HCT116 (cell line): ENCODE measurements at regions not wholly inside any gene's neighbourhood (a gene's known extent, or its start where the extent isn't known, plus 50 kb on each side); places are given as distances from the start of the nearest gene placed in this dataset.

Source experiments
- ATAC-seq: fragments of 200-7000 bp; cut with Tn5 transposase; 2 replicates; pipeline ENCODE4 v1.9.1; 2020; ENCODE audit warnings: mild to moderate bottlenecking, moderate library complexity
- BruUV-seq: library from RNA; stranded (reverse); fragments of 400-500 nt; replicated peaks from 2 replicates; lab custom pipeline; 2021; lab: Mats Ljungman, UMichigan
- CTCF ChIA-PET: fragments of 300-600 bp; sonication (Branson Sonifier 250); formaldehyde crosslinking; loops from one replicate; lab custom pipeline; 2021; ENCODE audit warnings: antibody characterized with exemption; lab: Charles Lee
- POLR2A ChIA-PET: fragments of 300-600, 350-600 bp; sonication (Branson Sonifier 250); formaldehyde crosslinking; loops from one replicate; lab custom pipeline; 2021; ENCODE audit warnings: antibody characterized with exemption; lab: Charles Lee
- RAD21 ChIA-PET, 2 experiments: fragments of 300-600 bp; sonication (Branson Sonifier 250); formaldehyde crosslinking; loops; one replicate each; lab custom pipeline; 2023; ENCODE audit warnings: low total read pairs in 2 of 2; ENCODE audit not compliant: uncharacterized antibody in 2 of 2, unreplicated experiment in 2 of 2, low non-redundant PET in 1 of 2; lab: Charles Lee
- DNase-seq: peaks from one replicate; pipeline ENCODE4 v3.0.0-alpha.2; 2010; ENCODE audit warnings: low read depth, low spot score
- H2AFZ ChIP-seq: fragments of 200-600 bp; shearing (Covaris generic), sonication (generic); 2 replicates; pipeline ENCODE4 v1.6.1; 2017; ENCODE audit warnings: low read depth, mixed run types, mixed read lengths, antibody characterized with exemption, low read length; ENCODE audit not compliant: poor library complexity, severe bottlenecking
- H3K27ac ChIP-seq: 2 replicates; pipeline ENCODE4 v1.5.1; 2012; ENCODE audit warnings: low read depth, low read length
- H3K27me3 ChIP-seq: fragments of 200-600 bp; sonication (generic); 2 replicates; pipeline ENCODE4 v1.6.1; 2016; ENCODE audit warnings: mixed run types, low read length, mixed read lengths; ENCODE audit not compliant: insufficient read depth
- H3K36me3 ChIP-seq, 2 experiments: fragments of 200-500 bp in 1 of 2; fragments of 200-600 bp in 1 of 2; sonication (Bioruptor generic) in 1 of 2; sonication (generic) in 1 of 2; 2 replicates each; pipeline versions ENCODE4 v1.5.1 to v1.6.1; 2014 to 2016; ENCODE audit warnings: low read length in 2 of 2, inconsistent platforms in 1 of 2, mixed read lengths in 1 of 2, mixed run types in 1 of 2; ENCODE audit not compliant: insufficient read depth in 2 of 2, control insufficient read depth in 1 of 2
- H3K4me1 ChIP-seq, 2 experiments: fragments of 200-600 bp in 1 of 2; sonication (generic) in 1 of 2; 2 replicates each; pipeline versions ENCODE4 v1.5.1 to v1.6.1; 2012 to 2017; ENCODE audit warnings: low read length in 2 of 2, inconsistent platforms in 1 of 2, mild to moderate bottlenecking in 1 of 2, mixed read lengths in 1 of 2, mixed run types in 1 of 2, moderate library complexity in 1 of 2; ENCODE audit not compliant: insufficient read depth in 2 of 2, control insufficient read depth in 1 of 2
- H3K4me2 ChIP-seq: fragments of 200-600 bp; sonication (generic); 2 replicates; pipeline ENCODE4 v1.6.1; 2017; ENCODE audit warnings: mixed run types, low read length, mixed read lengths
- H3K4me3 ChIP-seq, 2 experiments: fragments of 200-600 bp in 1 of 2; sonication (generic) in 1 of 2; replicated peaks in 1 of 2; 2 replicates each; pipeline ENCODE4 v1.5.1; 2011 to 2016; ENCODE audit warnings: low read length in 2 of 2, control low read depth in 1 of 2, low read depth in 1 of 2, mild to moderate bottlenecking in 1 of 2, mixed read lengths in 1 of 2, mixed run types in 1 of 2
- H3K79me2 ChIP-seq: fragments of 200-600 bp; sonication (generic); 2 replicates; pipeline ENCODE4 v1.6.1; 2017; ENCODE audit warnings: mild to moderate bottlenecking, mixed run types, low read length, moderate library complexity, mixed read lengths; ENCODE audit not compliant: insufficient read depth
- H3K9ac ChIP-seq: fragments of 200-600 bp; sonication (generic); 2 replicates; pipeline ENCODE4 v1.6.1; 2016; ENCODE audit warnings: low read length, mixed read lengths
- H3K9me2 ChIP-seq: fragments of 200-600 bp; sonication (generic), shearing (Covaris generic); 2 replicates; pipeline ENCODE4 v1.6.1; 2017; ENCODE audit warnings: mixed run types, mild to moderate bottlenecking, moderate library complexity; ENCODE audit not compliant: insufficient read depth
- H3K9me3 ChIP-seq, 2 experiments: fragments of 200-500 bp in 1 of 2; fragments of 200-600 bp in 1 of 2; sonication (Bioruptor generic) in 1 of 2; sonication (generic) in 1 of 2; 2 replicates each; pipeline ENCODE4 v1.6.1; 2014 to 2017; ENCODE audit warnings: low read length in 2 of 2, mixed read lengths in 2 of 2, inconsistent platforms in 1 of 2, low read depth in 1 of 2, mild to moderate bottlenecking in 1 of 2, mixed run types in 1 of 2, moderate library complexity in 1 of 2; ENCODE audit not compliant: control insufficient read depth in 1 of 2, insufficient read depth in 1 of 2
- H4K20me1 ChIP-seq: fragments of 200-600 bp; sonication (generic), shearing (Covaris generic); 2 replicates; pipeline ENCODE4 v1.6.1; 2017; ENCODE audit warnings: mixed run types, mild to moderate bottlenecking, moderate library complexity; ENCODE audit not compliant: insufficient read depth
- CBX3 ChIP-seq: IDR thresholded peaks from 2 replicates; pipeline ENCODE4 v1.6.1; 2012; ENCODE audit warnings: low read depth
- EGR1 ChIP-seq: IDR thresholded peaks from 2 replicates; pipeline ENCODE4 v1.6.1; 2012; ENCODE audit warnings: low read depth
- ELF1 ChIP-seq: IDR thresholded peaks from 2 replicates; pipeline ENCODE4 v1.6.1; 2012; ENCODE audit warnings: low read depth, borderline replicate concordance
- EZH2 ChIP-seq: fragments of 200-600 bp; sonication (generic); IDR thresholded peaks from 2 replicates; pipeline ENCODE4 v1.6.1; 2017; ENCODE audit warnings: antibody characterized with exemption, mixed run types
- EZH2phosphoT487 ChIP-seq: fragments of 200-600 bp; IDR thresholded peaks from 2 replicates; pipeline ENCODE4 v1.6.1; 2018; ENCODE audit warnings: antibody characterized with exemption, borderline replicate concordance
- FOSL1 ChIP-seq: IDR thresholded peaks from 2 replicates; pipeline ENCODE4 v1.6.1; 2012; ENCODE audit warnings: low read depth
- JUND ChIP-seq: IDR thresholded peaks from 2 replicates; pipeline ENCODE4 v1.6.1; 2012
- POLR2A ChIP-seq: IDR thresholded peaks from 2 replicates; pipeline ENCODE4 v1.7.0; 2011; ENCODE audit warnings: borderline replicate concordance; ENCODE audit not compliant: insufficient read depth, insufficient read length; ENCODE audit errors: extremely low read depth
- POLR2AphosphoS5 ChIP-seq: IDR thresholded peaks from 2 replicates; pipeline ENCODE4 v1.6.1; 2011; ENCODE audit warnings: mild to moderate bottlenecking, low read depth, low read length, moderate library complexity
- RAD21 ChIP-seq: IDR thresholded peaks from 2 replicates; pipeline ENCODE4 v1.6.1; 2012; ENCODE audit warnings: low read depth, mild to moderate bottlenecking
- SP1 ChIP-seq: IDR thresholded peaks from 2 replicates; pipeline ENCODE4 v1.6.1; 2012; ENCODE audit warnings: low read depth
- SRF ChIP-seq: IDR thresholded peaks from 2 replicates; pipeline ENCODE4 v1.6.1; 2012; ENCODE audit warnings: low read depth
- TCF7L2 ChIP-seq: IDR thresholded peaks from 2 replicates; pipeline ENCODE4 v1.7.0; 2011; ENCODE audit warnings: borderline replicate concordance, inconsistent platforms; ENCODE audit not compliant: insufficient read depth, insufficient read length; ENCODE audit errors: extremely low read depth
- YY1 ChIP-seq: IDR thresholded peaks from 2 replicates; pipeline ENCODE4 v1.6.1; 2011; ENCODE audit warnings: low read length, low read depth, moderate library complexity, mild to moderate bottlenecking; ENCODE audit not compliant: insufficient replicate concordance; ENCODE audit errors: extremely low read depth
- ZNF274 ChIP-seq: fragments of 200-500 bp; sonication (Bioruptor generic); IDR thresholded peaks from 2 replicates; pipeline ENCODE4 v1.6.1; 2014; ENCODE audit warnings: mild to moderate bottlenecking, low read depth, low read length, inconsistent platforms
- intact Hi-C: fragments of 100-400 bp; cut with micrococcal nuclease; formaldehyde crosslinking; loops from 2 replicates; pipeline ENCODE4 v1.10.0; 2022
- TF ChIP-seq, protein P1 (sequence below): IDR thresholded peaks from 2 replicates; pipeline ENCODE4 v1.6.1; 2011; ENCODE audit warnings: mild to moderate bottlenecking, low read length, moderate library complexity; ENCODE audit not compliant: insufficient replicate concordance; ENCODE audit errors: extremely low read depth
- TF ChIP-seq, protein P2 (sequence below): IDR thresholded peaks from 2 replicates; pipeline ENCODE4 v1.6.1; 2012; ENCODE audit warnings: low read depth
- TF ChIP-seq, protein P3 (sequence below): IDR thresholded peaks from 2 replicates; pipeline ENCODE4 v1.6.1; 2012
- TF ChIP-seq, protein P4 (sequence below), 3 experiments: fragments of 200-600 bp in 1 of 3; sonication (generic) in 1 of 3; IDR thresholded peaks in 2 of 3; conservative IDR thresholded peaks in 1 of 3; 2 replicates each; pipeline ENCODE4 v1.5.1; 2012 to 2017; ENCODE audit warnings: low read depth in 2 of 3, low read length in 2 of 3, antibody characterized with exemption in 1 of 3, borderline replicate concordance in 1 of 3, control low read depth in 1 of 3, mild to moderate bottlenecking in 1 of 3, mixed read lengths in 1 of 3, mixed run types in 1 of 3, moderate library complexity in 1 of 3; ENCODE audit not compliant: insufficient read depth in 1 of 3

DNA sequence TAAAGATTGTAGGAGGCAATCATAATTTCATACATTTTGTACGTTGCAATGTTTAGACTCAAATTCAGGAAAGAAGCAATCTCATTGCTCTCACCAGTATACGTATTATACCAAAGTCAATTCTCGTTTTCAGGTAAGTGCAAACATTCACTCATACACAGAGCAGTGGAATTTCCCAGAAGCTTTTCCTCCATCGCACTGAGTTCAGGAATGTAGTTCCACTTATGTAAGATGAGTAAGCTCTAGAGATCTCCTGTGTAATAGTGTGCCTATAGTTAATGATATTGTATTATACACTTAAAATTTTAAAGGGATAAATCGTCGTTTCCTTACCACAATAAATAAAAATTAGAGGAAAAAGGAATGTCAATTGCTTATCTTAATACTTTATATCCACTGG is 470.8 kb upstream of the KCND2 start:
- no peaks in the 10 kb centered on the region for H3K36me3 ChIP-seq
- no peak overlapping the region for H3K4me2 ChIP-seq
- ChIA-PET RAD21 (no interaction called here), POLR2A (no interaction called here), CTCF (no interaction called here)
- H3K9me2 ChIP-seq: no peaks in the 10 kb centered on the region
- H4K20me1 ChIP-seq: no peaks in the 10 kb centered on the region
- no peak for TF ChIP-seq POLR2AphosphoS5
- TF ChIP-seq EGR1: no peak
- TF ChIP-seq, protein P1, sequence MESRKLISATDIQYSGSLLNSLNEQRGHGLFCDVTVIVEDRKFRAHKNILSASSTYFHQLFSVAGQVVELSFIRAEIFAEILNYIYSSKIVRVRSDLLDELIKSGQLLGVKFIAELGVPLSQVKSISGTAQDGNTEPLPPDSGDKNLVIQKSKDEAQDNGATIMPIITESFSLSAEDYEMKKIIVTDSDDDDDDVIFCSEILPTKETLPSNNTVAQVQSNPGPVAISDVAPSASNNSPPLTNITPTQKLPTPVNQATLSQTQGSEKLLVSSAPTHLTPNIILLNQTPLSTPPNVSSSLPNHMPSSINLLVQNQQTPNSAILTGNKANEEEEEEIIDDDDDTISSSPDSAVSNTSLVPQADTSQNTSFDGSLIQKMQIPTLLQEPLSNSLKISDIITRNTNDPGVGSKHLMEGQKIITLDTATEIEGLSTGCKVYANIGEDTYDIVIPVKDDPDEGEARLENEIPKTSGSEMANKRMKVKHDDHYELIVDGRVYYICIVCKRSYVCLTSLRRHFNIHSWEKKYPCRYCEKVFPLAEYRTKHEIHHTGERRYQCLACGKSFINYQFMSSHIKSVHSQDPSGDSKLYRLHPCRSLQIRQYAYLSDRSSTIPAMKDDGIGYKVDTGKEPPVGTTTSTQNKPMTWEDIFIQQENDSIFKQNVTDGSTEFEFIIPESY: no peak
- TF ChIP-seq SP1: no peak
- no peak for TF ChIP-seq ELF1
- TF ChIP-seq YY1: no peak
- TF ChIP-seq POLR2A: no peak
- TF ChIP-seq, protein P2, sequence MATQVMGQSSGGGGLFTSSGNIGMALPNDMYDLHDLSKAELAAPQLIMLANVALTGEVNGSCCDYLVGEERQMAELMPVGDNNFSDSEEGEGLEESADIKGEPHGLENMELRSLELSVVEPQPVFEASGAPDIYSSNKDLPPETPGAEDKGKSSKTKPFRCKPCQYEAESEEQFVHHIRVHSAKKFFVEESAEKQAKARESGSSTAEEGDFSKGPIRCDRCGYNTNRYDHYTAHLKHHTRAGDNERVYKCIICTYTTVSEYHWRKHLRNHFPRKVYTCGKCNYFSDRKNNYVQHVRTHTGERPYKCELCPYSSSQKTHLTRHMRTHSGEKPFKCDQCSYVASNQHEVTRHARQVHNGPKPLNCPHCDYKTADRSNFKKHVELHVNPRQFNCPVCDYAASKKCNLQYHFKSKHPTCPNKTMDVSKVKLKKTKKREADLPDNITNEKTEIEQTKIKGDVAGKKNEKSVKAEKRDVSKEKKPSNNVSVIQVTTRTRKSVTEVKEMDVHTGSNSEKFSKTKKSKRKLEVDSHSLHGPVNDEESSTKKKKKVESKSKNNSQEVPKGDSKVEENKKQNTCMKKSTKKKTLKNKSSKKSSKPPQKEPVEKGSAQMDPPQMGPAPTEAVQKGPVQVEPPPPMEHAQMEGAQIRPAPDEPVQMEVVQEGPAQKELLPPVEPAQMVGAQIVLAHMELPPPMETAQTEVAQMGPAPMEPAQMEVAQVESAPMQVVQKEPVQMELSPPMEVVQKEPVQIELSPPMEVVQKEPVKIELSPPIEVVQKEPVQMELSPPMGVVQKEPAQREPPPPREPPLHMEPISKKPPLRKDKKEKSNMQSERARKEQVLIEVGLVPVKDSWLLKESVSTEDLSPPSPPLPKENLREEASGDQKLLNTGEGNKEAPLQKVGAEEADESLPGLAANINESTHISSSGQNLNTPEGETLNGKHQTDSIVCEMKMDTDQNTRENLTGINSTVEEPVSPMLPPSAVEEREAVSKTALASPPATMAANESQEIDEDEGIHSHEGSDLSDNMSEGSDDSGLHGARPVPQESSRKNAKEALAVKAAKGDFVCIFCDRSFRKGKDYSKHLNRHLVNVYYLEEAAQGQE: no peak
- TF ChIP-seq, protein P3, sequence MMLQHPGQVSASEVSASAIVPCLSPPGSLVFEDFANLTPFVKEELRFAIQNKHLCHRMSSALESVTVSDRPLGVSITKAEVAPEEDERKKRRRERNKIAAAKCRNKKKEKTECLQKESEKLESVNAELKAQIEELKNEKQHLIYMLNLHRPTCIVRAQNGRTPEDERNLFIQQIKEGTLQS: no peak
- no peak for TF ChIP-seq RAD21
- TF ChIP-seq TCF7L2: no peak
- no peak for TF ChIP-seq CBX3
- TF ChIP-seq ZNF274: no peak
- TF ChIP-seq EZH2: no peak
- TF ChIP-seq EZH2phosphoT487: no peak
- TF ChIP-seq, protein P4, sequence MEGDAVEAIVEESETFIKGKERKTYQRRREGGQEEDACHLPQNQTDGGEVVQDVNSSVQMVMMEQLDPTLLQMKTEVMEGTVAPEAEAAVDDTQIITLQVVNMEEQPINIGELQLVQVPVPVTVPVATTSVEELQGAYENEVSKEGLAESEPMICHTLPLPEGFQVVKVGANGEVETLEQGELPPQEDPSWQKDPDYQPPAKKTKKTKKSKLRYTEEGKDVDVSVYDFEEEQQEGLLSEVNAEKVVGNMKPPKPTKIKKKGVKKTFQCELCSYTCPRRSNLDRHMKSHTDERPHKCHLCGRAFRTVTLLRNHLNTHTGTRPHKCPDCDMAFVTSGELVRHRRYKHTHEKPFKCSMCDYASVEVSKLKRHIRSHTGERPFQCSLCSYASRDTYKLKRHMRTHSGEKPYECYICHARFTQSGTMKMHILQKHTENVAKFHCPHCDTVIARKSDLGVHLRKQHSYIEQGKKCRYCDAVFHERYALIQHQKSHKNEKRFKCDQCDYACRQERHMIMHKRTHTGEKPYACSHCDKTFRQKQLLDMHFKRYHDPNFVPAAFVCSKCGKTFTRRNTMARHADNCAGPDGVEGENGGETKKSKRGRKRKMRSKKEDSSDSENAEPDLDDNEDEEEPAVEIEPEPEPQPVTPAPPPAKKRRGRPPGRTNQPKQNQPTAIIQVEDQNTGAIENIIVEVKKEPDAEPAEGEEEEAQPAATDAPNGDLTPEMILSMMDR (IDR thresholded peaks at IDR 0.05 in 2 of 3, conservative IDR thresholded peaks at IDR 0.05 in 1 of 3; ENCODE audit: borderline replicate concordance in 1 of 3, insufficient read depth in 1 of 3, low read depth in 2 of 3, low read length in 2 of 3): no peak
- no peak for TF ChIP-seq SRF
- no peak for TF ChIP-seq FOSL1
- TF ChIP-seq JUND: no peak
- no peak overlapping the region for H3K4me3 ChIP-seq
- no peaks in the 10 kb centered on the region for H3K27me3 ChIP-seq
- no peak overlapping the region for H3K27ac ChIP-seq
- H3K79me2 ChIP-seq: no peaks in the 10 kb centered on the region
- DNase-seq (no peak), ATAC-seq (no peak)
- H3K9me3 ChIP-seq: no peaks in the 10 kb centered on the region
- no peak overlapping the region for H3K9ac ChIP-seq
- no peaks in the 10 kb centered on the region for H3K4me1 ChIP-seq
- no peak overlapping the region for H2AFZ ChIP-seq
- intact Hi-C loops: no loop called here
- no TSS peak for BruUV-seq
